H1 (cell line): ENCODE measurements at regions not wholly inside any gene's neighbourhood (a gene's known extent, or its start where the extent isn't known, plus 50 kb on each side); places are given as distances from the start of the nearest gene placed in this dataset.

Source experiments
- CTCF ChIA-PET: fragments of 300-600 bp; sonication (Branson Sonifier 250); formaldehyde crosslinking; loops from one replicate; lab custom pipeline; 2021; ENCODE audit not compliant: partially characterized antibody; lab: Charles Lee
- POLR2A ChIA-PET: fragments of 300-600 bp; sonication (Branson Sonifier 250); formaldehyde crosslinking; loops from one replicate; lab custom pipeline; 2021; ENCODE audit warnings: inconsistent platforms; ENCODE audit not compliant: partially characterized antibody; lab: Charles Lee
- DNase-seq, 2 experiments: peaks; one replicate each; pipeline versions ENCODE4 v3.0.0 to v3.0.0-alpha.2; 2010 to 2022; ENCODE audit warnings: low spot score in 2 of 2, low read depth in 1 of 2, mixed read lengths in 1 of 2
- FAIRE-seq: peaks from 2 replicates; lab custom pipeline; 2011; peaks lifted over from hg19 to GRCh38; lab: Jason Lieb, UNC
- H2AFZ ChIP-seq: 2 replicates; pipeline ENCODE4 v1.8.1; 2012; ENCODE audit warnings: low read length, inconsistent platforms
- H2AK5ac ChIP-seq: 2 replicates; pipeline ENCODE4 v1.6.1; 2013; ENCODE audit warnings: low read depth, low read length
- H2BK120ac ChIP-seq: replicated peaks from 2 replicates; pipeline ENCODE3; 2013; ENCODE audit warnings: low read depth, low read length, inconsistent platforms
- H2BK12ac ChIP-seq: 2 replicates; pipeline ENCODE4 v1.6.1; 2013; ENCODE audit warnings: low read depth, low read length
- H2BK15ac ChIP-seq: 2 replicates; pipeline ENCODE4 v1.6.1; 2013; ENCODE audit warnings: low read length
- H2BK20ac ChIP-seq: 2 replicates; pipeline ENCODE4 v1.6.1; 2013; ENCODE audit warnings: low read length
- H2BK5ac ChIP-seq: 2 replicates; pipeline ENCODE4 v1.6.1; 2013; ENCODE audit warnings: low read depth, low read length
- H3K14ac ChIP-seq: 2 replicates; pipeline ENCODE4 v1.6.1; 2013; ENCODE audit warnings: inconsistent platforms; ENCODE audit not compliant: insufficient read length
- H3K18ac ChIP-seq: 2 replicates; pipeline ENCODE4 v1.6.1; 2013; ENCODE audit warnings: low read length; ENCODE audit errors: extremely low read depth
- H3K23ac ChIP-seq: 2 replicates; pipeline ENCODE4 v1.6.1; 2013; ENCODE audit warnings: inconsistent platforms; ENCODE audit not compliant: insufficient read length
- H3K23me2 ChIP-seq: 2 replicates; pipeline ENCODE4 v1.6.1; 2013; ENCODE audit warnings: low read depth, low read length
- H3K27ac ChIP-seq: 2 replicates; pipeline ENCODE4 v1.6.1; 2011; ENCODE audit warnings: low read depth, low read length, inconsistent platforms
- H3K27me3 ChIP-seq, 4 experiments: replicated peaks in 1 of 4; 1 replicate in 1 of 4; 2 replicates in 3 of 4; pipeline versions ENCODE4 v1.6.1 to v1.8.1; 2011 to 2013; ENCODE audit warnings: low read length in 3 of 4, mild to moderate bottlenecking in 3 of 4, inconsistent platforms in 2 of 4, mixed read lengths in 2 of 4, moderate library complexity in 1 of 4; ENCODE audit not compliant: control insufficient read depth in 3 of 4, insufficient read depth in 3 of 4; ENCODE audit errors: extremely low read depth in 1 of 4
- H3K36me3 ChIP-seq, 4 experiments: 2 replicates each; pipeline versions ENCODE4 v1.6.1 to v1.8.1; 2011 to 2013; ENCODE audit warnings: mild to moderate bottlenecking in 4 of 4, low read length in 3 of 4, moderate library complexity in 2 of 4, control low read depth in 1 of 4, inconsistent platforms in 1 of 4; ENCODE audit not compliant: insufficient read depth in 4 of 4, control insufficient read depth in 2 of 4
- H3K4ac ChIP-seq: replicated peaks from 2 replicates; pipeline ENCODE3; 2013; ENCODE audit warnings: low read length, low read depth, mixed read lengths, inconsistent platforms; ENCODE audit not compliant: insufficient read length
- H3K4me1 ChIP-seq, 4 experiments: replicated peaks in 1 of 4; 1 replicate in 1 of 4; 2 replicates in 3 of 4; pipeline versions ENCODE4 v1.6.1 to v1.8.1; 2011 to 2013; ENCODE audit warnings: low read length in 3 of 4, inconsistent platforms in 2 of 4, mixed read lengths in 1 of 4; ENCODE audit not compliant: insufficient read depth in 4 of 4, control insufficient read depth in 3 of 4
- H3K4me2 ChIP-seq, 2 experiments: 2 replicates each; pipeline versions ENCODE4 v1.6.1 to v1.8.1; 2011 to 2013; ENCODE audit warnings: low read depth in 2 of 2, low read length in 2 of 2, control low read depth in 1 of 2, inconsistent platforms in 1 of 2, mild to moderate bottlenecking in 1 of 2; ENCODE audit not compliant: insufficient read depth in 1 of 2
- H3K4me3 ChIP-seq, 4 experiments: fragments of 200-600, 300-600 bp in 1 of 4; sonication (generic), shearing (Covaris generic), sonication (Bioruptor Twin) in 1 of 4; 2 replicates each; pipeline versions ENCODE4 v1.5.1 to v1.8.1; 2011 to 2016; ENCODE audit warnings: low read length in 4 of 4, low read depth in 3 of 4, control low read depth in 2 of 4, inconsistent platforms in 2 of 4, mild to moderate bottlenecking in 2 of 4, mixed read lengths in 1 of 4, moderate library complexity in 1 of 4; ENCODE audit not compliant: insufficient read depth in 2 of 4; ENCODE audit errors: extremely low read depth in 1 of 4
- H3K56ac ChIP-seq: replicated peaks from 2 replicates; pipeline ENCODE3; 2013; ENCODE audit warnings: low read depth, mild to moderate bottlenecking, mixed read lengths, low read length, inconsistent platforms; ENCODE audit not compliant: insufficient read length
- H3K79me1 ChIP-seq: 2 replicates; pipeline ENCODE4 v1.6.1; 2013; ENCODE audit warnings: low read depth, low read length, control low read depth
- H3K79me2 ChIP-seq, 2 experiments: 2 replicates each; pipeline versions ENCODE4 v1.6.1 to v1.8.1; 2012 to 2013; ENCODE audit warnings: low read length in 2 of 2, mild to moderate bottlenecking in 2 of 2, inconsistent platforms in 1 of 2; ENCODE audit not compliant: insufficient read depth in 2 of 2, control insufficient read depth in 1 of 2
- H3K9ac ChIP-seq, 4 experiments: replicated peaks in 1 of 4; 1 replicate in 1 of 4; 2 replicates in 3 of 4; pipeline versions ENCODE4 v1.6.1 to v1.8.1; 2011 to 2013; ENCODE audit warnings: low read depth in 3 of 4, low read length in 3 of 4, control low read depth in 2 of 4, mild to moderate bottlenecking in 2 of 4, moderate library complexity in 2 of 4, inconsistent platforms in 1 of 4; ENCODE audit errors: extremely low read depth in 1 of 4
- H3K9me3 ChIP-seq, 2 experiments: 2 replicates each; pipeline versions ENCODE4 v1.6.1 to v1.8.1; 2012 to 2013; ENCODE audit warnings: mild to moderate bottlenecking in 2 of 2, moderate library complexity in 2 of 2, control low read depth in 1 of 2, inconsistent platforms in 1 of 2, low read depth in 1 of 2, low read length in 1 of 2, mixed read lengths in 1 of 2; ENCODE audit not compliant: insufficient read depth in 2 of 2
- H4K20me1 ChIP-seq, 2 experiments: replicated peaks in 1 of 2; 2 replicates each; pipeline versions ENCODE3 to v1.8.1; 2011 to 2013; ENCODE audit warnings: inconsistent platforms in 2 of 2, low read length in 2 of 2, mild to moderate bottlenecking in 1 of 2; ENCODE audit not compliant: insufficient read depth in 2 of 2, control insufficient read depth in 1 of 2
- H4K5ac ChIP-seq: 2 replicates; pipeline ENCODE4 v1.6.1; 2013; ENCODE audit warnings: low read length, low read depth, mixed read lengths, inconsistent platforms; ENCODE audit not compliant: insufficient read length
- H4K8ac ChIP-seq: 2 replicates; pipeline ENCODE4 v1.8.0; 2013; ENCODE audit warnings: mild to moderate bottlenecking, moderate library complexity, low read length, inconsistent platforms; ENCODE audit not compliant: insufficient read depth; ENCODE audit errors: extremely low read depth
- H4K91ac ChIP-seq: replicated peaks from 2 replicates; pipeline ENCODE3; 2013; ENCODE audit warnings: low read length, mixed read lengths, inconsistent platforms; ENCODE audit not compliant: insufficient read length
- SP4 ChIP-seq: IDR thresholded peaks from 2 replicates; pipeline ENCODE4 v1.6.1; 2012; ENCODE audit warnings: low read length, inconsistent platforms
- SRF ChIP-seq: IDR thresholded peaks from 2 replicates; pipeline ENCODE4 v1.6.1; 2011; ENCODE audit warnings: mild to moderate bottlenecking, low read depth, low read length, moderate library complexity
- TF ChIP-seq, protein P1 (sequence below): IDR thresholded peaks from 2 replicates; pipeline ENCODE4 v1.6.1; 2011; ENCODE audit warnings: low read depth, mild to moderate bottlenecking, low read length; ENCODE audit not compliant: insufficient read depth
- TF ChIP-seq, protein P2 (sequence below): IDR thresholded peaks from 2 replicates; pipeline ENCODE4 v1.6.1; 2012; ENCODE audit warnings: inconsistent platforms

DNA sequence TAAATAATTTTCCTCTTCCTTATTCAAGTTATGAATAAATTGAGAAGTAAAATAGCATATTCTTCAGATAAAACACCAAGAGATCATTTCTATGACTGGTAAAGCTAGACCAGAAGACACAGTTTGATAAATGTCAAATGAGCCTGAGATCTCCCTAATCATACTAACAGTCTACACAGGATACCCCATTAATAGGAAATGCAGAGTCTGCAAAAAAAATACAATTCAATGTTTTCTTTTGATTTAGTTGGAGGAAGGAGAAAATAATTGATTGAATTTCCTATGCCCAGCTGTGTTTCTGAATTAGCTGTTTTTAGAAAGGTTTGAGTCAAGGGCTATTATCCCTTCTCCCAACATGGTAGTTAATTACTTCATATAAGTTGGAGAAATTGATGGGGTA lies 734.6 kb upstream of the SLITRK1 start:
- H3K4me2 ChIP-seq = no peak overlapping the region
- ChIA-PET POLR2A (no interaction called here), CTCF (interaction anchor here (0.6 kb wide), 1 partner anchor 535 kb away, joined by 3 read pairs; no protein-coding TSS in a partner anchor)
- no peak overlapping the region for H2AK5ac ChIP-seq
- no peak for FAIRE-seq
- no peak overlapping the region for H4K8ac ChIP-seq
- H3K23ac ChIP-seq = no peak overlapping the region
- H2BK12ac ChIP-seq = no peak overlapping the region
- H3K18ac ChIP-seq = no peak overlapping the region
- no peak overlapping the region for H2BK120ac ChIP-seq
- H3K56ac ChIP-seq = no peak overlapping the region
- no peak overlapping the region for H3K14ac ChIP-seq
- no peak overlapping the region for H4K5ac ChIP-seq
- no peak overlapping the region for H3K27ac ChIP-seq
- no peak overlapping the region for H2AFZ ChIP-seq
- H3K4me3 ChIP-seq = no peak overlapping the region
- no peak for DNase-seq
- no peaks in the 10 kb centered on the region for H3K79me2 ChIP-seq
- H2BK5ac ChIP-seq = no peak overlapping the region
- no peak overlapping the region for H3K4ac ChIP-seq
- H3K27me3 ChIP-seq = no peaks in the 10 kb centered on the region
- no peaks in the 10 kb centered on the region for H3K23me2 ChIP-seq
- H2BK20ac ChIP-seq = no peak overlapping the region
- no peaks in the 10 kb centered on the region for H3K4me1 ChIP-seq
- no peaks in the 10 kb centered on the region for H4K20me1 ChIP-seq
- H3K9me3 ChIP-seq = no peaks in the 10 kb centered on the region
- no peak overlapping the region for H3K9ac ChIP-seq
- no peaks in the 10 kb centered on the region for H3K36me3 ChIP-seq
- H4K91ac ChIP-seq = no peak overlapping the region
- H3K79me1 ChIP-seq = no peaks in the 10 kb centered on the region
- H2BK15ac ChIP-seq = no peak overlapping the region
- TF ChIP-seq, protein P1, sequence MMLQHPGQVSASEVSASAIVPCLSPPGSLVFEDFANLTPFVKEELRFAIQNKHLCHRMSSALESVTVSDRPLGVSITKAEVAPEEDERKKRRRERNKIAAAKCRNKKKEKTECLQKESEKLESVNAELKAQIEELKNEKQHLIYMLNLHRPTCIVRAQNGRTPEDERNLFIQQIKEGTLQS = no peak
- TF ChIP-seq SRF = no peak
- TF ChIP-seq, protein P2, sequence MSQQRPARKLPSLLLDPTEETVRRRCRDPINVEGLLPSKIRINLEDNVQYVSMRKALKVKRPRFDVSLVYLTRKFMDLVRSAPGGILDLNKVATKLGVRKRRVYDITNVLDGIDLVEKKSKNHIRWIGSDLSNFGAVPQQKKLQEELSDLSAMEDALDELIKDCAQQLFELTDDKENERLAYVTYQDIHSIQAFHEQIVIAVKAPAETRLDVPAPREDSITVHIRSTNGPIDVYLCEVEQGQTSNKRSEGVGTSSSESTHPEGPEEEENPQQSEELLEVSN = no peak
- no peak for TF ChIP-seq SP4
